PFSK-1 (cell line): ENCODE measurements at regions not wholly inside any gene's neighbourhood (a gene's known extent, or its start where the extent isn't known, plus 50 kb on each side); places are given as distances from the start of the nearest gene placed in this dataset.

Experiments
- POLR2AphosphoS5 ChIP-seq: IDR thresholded peaks from 2 replicates; pipeline ENCODE4 v1.6.1; 2012; ENCODE audit warnings: low read depth, mild to moderate bottlenecking, control low read depth, low read length, moderate library complexity
- SIN3A ChIP-seq: IDR thresholded peaks from 2 replicates; pipeline ENCODE4 v1.6.1; 2012; ENCODE audit warnings: mild to moderate bottlenecking, low read length, moderate library complexity, borderline replicate concordance; ENCODE audit not compliant: insufficient read depth
- TAF1 ChIP-seq: IDR thresholded peaks from 2 replicates; pipeline ENCODE4 v1.6.1; 2012; ENCODE audit warnings: low read length, control low read depth, borderline replicate concordance; ENCODE audit not compliant: insufficient read depth
- TF ChIP-seq, protein P1 (sequence below), 2 experiments: IDR thresholded peaks; 2 replicates each; pipeline versions ENCODE4 v1.6.1 to v1.8.0; 2011 to 2012; ENCODE audit warnings: low read depth in 2 of 2, low read length in 2 of 2, control low read depth in 1 of 2, inconsistent platforms in 1 of 2, mild to moderate bottlenecking in 1 of 2, moderate library complexity in 1 of 2; ENCODE audit not compliant: insufficient read depth in 1 of 2

- TF ChIP-seq, protein P1, sequence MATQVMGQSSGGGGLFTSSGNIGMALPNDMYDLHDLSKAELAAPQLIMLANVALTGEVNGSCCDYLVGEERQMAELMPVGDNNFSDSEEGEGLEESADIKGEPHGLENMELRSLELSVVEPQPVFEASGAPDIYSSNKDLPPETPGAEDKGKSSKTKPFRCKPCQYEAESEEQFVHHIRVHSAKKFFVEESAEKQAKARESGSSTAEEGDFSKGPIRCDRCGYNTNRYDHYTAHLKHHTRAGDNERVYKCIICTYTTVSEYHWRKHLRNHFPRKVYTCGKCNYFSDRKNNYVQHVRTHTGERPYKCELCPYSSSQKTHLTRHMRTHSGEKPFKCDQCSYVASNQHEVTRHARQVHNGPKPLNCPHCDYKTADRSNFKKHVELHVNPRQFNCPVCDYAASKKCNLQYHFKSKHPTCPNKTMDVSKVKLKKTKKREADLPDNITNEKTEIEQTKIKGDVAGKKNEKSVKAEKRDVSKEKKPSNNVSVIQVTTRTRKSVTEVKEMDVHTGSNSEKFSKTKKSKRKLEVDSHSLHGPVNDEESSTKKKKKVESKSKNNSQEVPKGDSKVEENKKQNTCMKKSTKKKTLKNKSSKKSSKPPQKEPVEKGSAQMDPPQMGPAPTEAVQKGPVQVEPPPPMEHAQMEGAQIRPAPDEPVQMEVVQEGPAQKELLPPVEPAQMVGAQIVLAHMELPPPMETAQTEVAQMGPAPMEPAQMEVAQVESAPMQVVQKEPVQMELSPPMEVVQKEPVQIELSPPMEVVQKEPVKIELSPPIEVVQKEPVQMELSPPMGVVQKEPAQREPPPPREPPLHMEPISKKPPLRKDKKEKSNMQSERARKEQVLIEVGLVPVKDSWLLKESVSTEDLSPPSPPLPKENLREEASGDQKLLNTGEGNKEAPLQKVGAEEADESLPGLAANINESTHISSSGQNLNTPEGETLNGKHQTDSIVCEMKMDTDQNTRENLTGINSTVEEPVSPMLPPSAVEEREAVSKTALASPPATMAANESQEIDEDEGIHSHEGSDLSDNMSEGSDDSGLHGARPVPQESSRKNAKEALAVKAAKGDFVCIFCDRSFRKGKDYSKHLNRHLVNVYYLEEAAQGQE (IDR thresholded peaks at IDR 0.05; ENCODE audit: insufficient read depth in 1 of 2, low read depth in 2 of 2, low read length in 2 of 2) = no peak
- TF ChIP-seq SIN3A = no peak
- TF ChIP-seq TAF1 = no peak
- TF ChIP-seq POLR2AphosphoS5 = no peak
Observed at GRCh38 chr3:81326245-81326644, 435.2 kb downstream of the GBE1 start.
